ENCODE measurements at regions not wholly inside any gene's neighbourhood (a gene's known extent, or its start where the extent isn't known, plus 50 kb on each side); places are given as distances from the start of the nearest gene placed in this dataset.
"Not testable (repeated sequence)": the region's sequence is repeated elsewhere in the genome, so short reads cannot be mapped to it uniquely, and the experiment has no call there.

- no peak overlapping the region for H3K4me3 ChIP-seq (replicated peaks; ENCODE audit: insufficient read depth, low read length)
- DNase-seq (ENCODE audit: low read depth in 1 of 2, low spot score in 1 of 2) = no peak
- no peak overlapping the region for H3K27ac ChIP-seq (replicated peaks)
- no peak for TF ChIP-seq SPI1 (IDR thresholded peaks at IDR 0.05; ENCODE audit: borderline replicate concordance, low read depth)
- no peak for TF ChIP-seq REST (IDR thresholded peaks at IDR 0.05; ENCODE audit: insufficient replicate concordance, low read depth)
- no peak for TF ChIP-seq GABPA (IDR thresholded peaks at IDR 0.05; ENCODE audit: low read depth)
- no peak for TF ChIP-seq CTCF (IDR thresholded peaks at IDR 0.05; ENCODE audit: insufficient read depth, low read length)
- TF ChIP-seq POLR2AphosphoS5 (IDR thresholded peaks at IDR 0.05; ENCODE audit: low read depth) = no peak
- H3K27me3 ChIP-seq (ENCODE audit: insufficient read depth, poor library complexity, severe bottlenecking) = no peaks in the 10 kb centered on the region
These were observed 63.8 kb upstream of the GPR31 start for GRCh38 chr6:167221400-167222201.

- H3K4me3 ChIP-seq (replicated peaks; ENCODE audit: insufficient read depth, low read length); H3K27me3 ChIP-seq (ENCODE audit: insufficient read depth, poor library complexity, severe bottlenecking); DNase-seq (ENCODE audit: low read depth in 1 of 2, low spot score in 1 of 2); H3K27ac ChIP-seq (replicated peaks): not testable (repeated sequence)
These were observed 65.3 kb upstream of the UNC93A start for GRCh38 chr6:167225566-167226382.

GRCh38 chr6:167226383-167226685 lies 64.8 kb upstream of the UNC93A start:
- no peak overlapping the region for H3K4me3 ChIP-seq (replicated peaks; ENCODE audit: insufficient read depth, low read length)
- H3K27me3 ChIP-seq (ENCODE audit: insufficient read depth, poor library complexity, severe bottlenecking) = no peaks in the 10 kb centered on the region
- no peak for DNase-seq (ENCODE audit: low read depth in 1 of 2, low spot score in 1 of 2)
- no peak overlapping the region for H3K27ac ChIP-seq (replicated peaks)
- no peak for TF ChIP-seq SPI1 (IDR thresholded peaks at IDR 0.05; ENCODE audit: borderline replicate concordance, low read depth)
- no peak for TF ChIP-seq GABPA (IDR thresholded peaks at IDR 0.05; ENCODE audit: low read depth)
- no peak for TF ChIP-seq POLR2AphosphoS5 (IDR thresholded peaks at IDR 0.05; ENCODE audit: low read depth)
- TF ChIP-seq REST (IDR thresholded peaks at IDR 0.05; ENCODE audit: insufficient replicate concordance, low read depth) = no peak
- no peak for TF ChIP-seq CTCF (IDR thresholded peaks at IDR 0.05; ENCODE audit: insufficient read depth, low read length)

- no peak for DNase-seq (ENCODE audit: low read depth in 1 of 2, low spot score in 1 of 2)
- Histone ChIP-seq H3K4me3 (replicated peaks; ENCODE audit: insufficient read depth, low read length) (no peak overlapping the region), H3K27ac (replicated peaks) (no peak overlapping the region), H3K27me3 (ENCODE audit: insufficient read depth, poor library complexity, severe bottlenecking) (no peaks in the 10 kb centered on the region)
- TF ChIP-seq POLR2AphosphoS5 (IDR thresholded peaks at IDR 0.05; ENCODE audit: low read depth) (no peak), CTCF (IDR thresholded peaks at IDR 0.05; ENCODE audit: insufficient read depth, low read length) (no peak), GABPA (IDR thresholded peaks at IDR 0.05; ENCODE audit: low read depth) (no peak), REST (IDR thresholded peaks at IDR 0.05; ENCODE audit: insufficient replicate concordance, low read depth) (no peak), SPI1 (IDR thresholded peaks at IDR 0.05; ENCODE audit: borderline replicate concordance, low read depth) (no peak)
These were observed 64.3 kb upstream of the UNC93A start for GRCh38 chr6:167226791-167227190.

Measured in HL-60 (cell line).